ENCODE measurements at regions not wholly inside any gene's neighbourhood (a gene's known extent, or its start where the extent isn't known, plus 50 kb on each side); places are given as distances from the start of the nearest gene placed in this dataset.

DNA sequence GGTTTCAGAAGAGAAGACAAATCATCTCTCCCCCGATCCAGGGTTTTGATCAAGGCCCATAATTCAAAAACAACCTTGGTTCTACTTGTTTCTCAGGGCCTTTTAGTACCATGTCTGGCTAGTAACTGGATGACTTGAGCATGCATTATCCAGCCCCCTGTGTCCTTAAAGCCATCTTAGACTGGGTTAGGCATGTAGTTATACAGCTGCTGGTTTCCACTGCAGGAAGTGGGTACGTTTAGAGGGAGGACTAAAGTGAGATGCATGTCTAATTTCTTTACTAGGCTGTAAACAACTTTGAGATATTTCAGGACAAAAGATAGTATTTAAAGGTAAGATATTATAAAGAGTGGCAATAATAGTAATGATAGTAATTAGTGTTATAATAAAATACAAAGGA, 372.0 kb downstream of the PLK2 start:
- H3K36me3 Mint-ChIP-seq = no peaks in the 10 kb centered on the region
- no peak overlapping the region for H3K4me3 ChIP-seq (ENCODE audit: low read length)
- 61% methylated on average over 2 of the region's 2 CpGs for WGBS (ENCODE audit: insufficient coverage)
- H3K27me3 ChIP-seq (ENCODE audit: control insufficient read depth, insufficient read depth, low read length) = no peaks in the 10 kb centered on the region
- no peaks in the 10 kb centered on the region for H3K27me3 Mint-ChIP-seq (ENCODE audit: low read depth in 2 of 2)
- no peak overlapping the region for H3K27ac ChIP-seq (ENCODE audit: low read length)
- no peaks in the 10 kb centered on the region for H3K4me1 ChIP-seq (ENCODE audit: control insufficient read depth, insufficient read depth, low read length)
- H3K36me3 ChIP-seq (ENCODE audit: control insufficient read depth, insufficient read depth, low read length) = no peaks in the 10 kb centered on the region
- no peak overlapping the region for H3K4me3 Mint-ChIP-seq
- no peaks in the 10 kb centered on the region for H3K9me3 Mint-ChIP-seq
- intact Hi-C loops (cut with micrococcal nuclease) = no loop called here
- DNase-seq = no peak
- peaks cover 0 to 4% of the 10 kb centered on the region in 2 donors for H3K4me1 Mint-ChIP-seq
- ATAC-seq = no peak
- no peak overlapping the region for H3K27ac Mint-ChIP-seq
- no peaks in the 10 kb centered on the region for H3K9me3 ChIP-seq (ENCODE audit: control insufficient read depth, insufficient read depth, low read length)
- TF ChIP-seq, protein P1, sequence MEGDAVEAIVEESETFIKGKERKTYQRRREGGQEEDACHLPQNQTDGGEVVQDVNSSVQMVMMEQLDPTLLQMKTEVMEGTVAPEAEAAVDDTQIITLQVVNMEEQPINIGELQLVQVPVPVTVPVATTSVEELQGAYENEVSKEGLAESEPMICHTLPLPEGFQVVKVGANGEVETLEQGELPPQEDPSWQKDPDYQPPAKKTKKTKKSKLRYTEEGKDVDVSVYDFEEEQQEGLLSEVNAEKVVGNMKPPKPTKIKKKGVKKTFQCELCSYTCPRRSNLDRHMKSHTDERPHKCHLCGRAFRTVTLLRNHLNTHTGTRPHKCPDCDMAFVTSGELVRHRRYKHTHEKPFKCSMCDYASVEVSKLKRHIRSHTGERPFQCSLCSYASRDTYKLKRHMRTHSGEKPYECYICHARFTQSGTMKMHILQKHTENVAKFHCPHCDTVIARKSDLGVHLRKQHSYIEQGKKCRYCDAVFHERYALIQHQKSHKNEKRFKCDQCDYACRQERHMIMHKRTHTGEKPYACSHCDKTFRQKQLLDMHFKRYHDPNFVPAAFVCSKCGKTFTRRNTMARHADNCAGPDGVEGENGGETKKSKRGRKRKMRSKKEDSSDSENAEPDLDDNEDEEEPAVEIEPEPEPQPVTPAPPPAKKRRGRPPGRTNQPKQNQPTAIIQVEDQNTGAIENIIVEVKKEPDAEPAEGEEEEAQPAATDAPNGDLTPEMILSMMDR (IDR thresholded peaks at IDR 0.05) = no peak

DNA sequence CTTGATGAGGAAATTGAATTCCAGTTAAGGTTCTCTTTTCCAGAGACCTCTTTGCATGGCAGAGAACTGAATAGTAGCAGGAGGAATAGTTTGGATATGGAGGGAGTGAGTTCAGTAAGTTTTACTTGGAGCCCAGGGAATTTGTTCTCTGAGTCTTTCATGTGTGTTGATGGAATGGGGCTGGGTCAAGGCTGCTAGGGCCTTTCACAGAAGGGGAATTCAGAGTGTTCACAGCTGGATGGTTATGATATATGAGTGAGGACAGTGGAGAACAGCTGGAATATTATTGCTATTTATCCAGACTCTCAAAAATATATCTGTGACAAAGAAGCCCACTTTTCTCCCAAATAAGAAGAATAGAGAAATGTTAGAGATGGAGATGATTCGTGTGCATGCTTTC, 372.8 kb downstream of the PLK2 start:
- no peak for ATAC-seq

DNA sequence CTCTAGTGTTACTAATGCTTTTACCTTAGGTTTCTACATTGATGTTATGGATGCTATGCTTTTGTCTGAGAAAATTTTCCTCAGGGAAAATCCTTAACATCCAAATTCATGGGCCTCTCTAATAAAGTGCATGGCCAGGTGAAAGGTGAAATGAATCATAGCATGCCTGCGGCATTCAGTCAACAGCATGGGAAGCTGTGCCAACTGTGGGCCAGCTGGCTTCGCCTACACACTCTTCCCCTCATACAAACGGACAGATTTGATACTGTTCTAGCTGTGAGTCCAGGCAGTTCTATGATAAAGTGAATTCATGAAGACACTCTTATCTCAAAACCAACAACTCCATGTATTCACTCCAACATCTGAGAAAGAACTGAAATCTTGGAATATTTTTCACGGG, 374.1 kb downstream of the PLK2 start:
- ATAC-seq (no peak), DNase-seq (no peak)
- H3K27ac Mint-ChIP-seq = no peak overlapping the region
- TF ChIP-seq, protein P1 (IDR thresholded peaks at IDR 0.05) = no peak
- no peak overlapping the region for H3K27ac ChIP-seq (ENCODE audit: low read length)
- 79% methylated on average over 4 of the region's 4 CpGs for WGBS (ENCODE audit: insufficient coverage)
- H3K4me1 ChIP-seq (ENCODE audit: control insufficient read depth, insufficient read depth, low read length) = no peaks in the 10 kb centered on the region
- no peaks in the 10 kb centered on the region for H3K27me3 Mint-ChIP-seq (ENCODE audit: low read depth in 2 of 2)
- no peaks in the 10 kb centered on the region for H3K36me3 ChIP-seq (ENCODE audit: control insufficient read depth, insufficient read depth, low read length)
- no peaks in the 10 kb centered on the region for H3K36me3 Mint-ChIP-seq
- H3K9me3 Mint-ChIP-seq = peaks cover 0 to 3% of the 10 kb centered on the region in 2 donors
- H3K9me3 ChIP-seq (ENCODE audit: control insufficient read depth, insufficient read depth, low read length) = no peaks in the 10 kb centered on the region
- H3K4me3 ChIP-seq (ENCODE audit: low read length) = no peak overlapping the region
- H3K27me3 ChIP-seq (ENCODE audit: control insufficient read depth, insufficient read depth, low read length) = no peaks in the 10 kb centered on the region
- no peak overlapping the region for H3K4me3 Mint-ChIP-seq
- intact Hi-C loops (cut with micrococcal nuclease) = no loop called here
- peaks cover 0 to 4% of the 10 kb centered on the region in 2 donors for H3K4me1 Mint-ChIP-seq

More for the DNA sequence above, 372.8 kb downstream of the PLK2 start:
- Histone ChIP-seq H3K4me1 (ENCODE audit: control insufficient read depth, insufficient read depth, low read length) (no peaks in the 10 kb centered on the region), H3K36me3 (ENCODE audit: control insufficient read depth, insufficient read depth, low read length) (no peaks in the 10 kb centered on the region), H3K27ac (ENCODE audit: low read length) (no peak overlapping the region), H3K27me3 (ENCODE audit: control insufficient read depth, insufficient read depth, low read length) (no peaks in the 10 kb centered on the region), H3K4me3 (ENCODE audit: low read length) (no peak overlapping the region), H3K9me3 (ENCODE audit: control insufficient read depth, insufficient read depth, low read length) (no peaks in the 10 kb centered on the region)
- no peak overlapping the region for H3K4me3 Mint-ChIP-seq
- WGBS (ENCODE audit: insufficient coverage) = no CpG with 5 or more reads among the region's 1 CpG
- TF ChIP-seq, protein P1 (IDR thresholded peaks at IDR 0.05) = no peak
- H3K27ac Mint-ChIP-seq = no peak overlapping the region
- intact Hi-C loops (cut with micrococcal nuclease) = no loop called here
- H3K36me3 Mint-ChIP-seq = no peaks in the 10 kb centered on the region
- peaks cover 0 to 3% of the 10 kb centered on the region in 2 donors for H3K9me3 Mint-ChIP-seq
- DNase-seq = no peak
- peaks cover 0 to 4% of the 10 kb centered on the region in 2 donors for H3K4me1 Mint-ChIP-seq
- no peaks in the 10 kb centered on the region for H3K27me3 Mint-ChIP-seq (ENCODE audit: low read depth in 2 of 2)

DNA sequence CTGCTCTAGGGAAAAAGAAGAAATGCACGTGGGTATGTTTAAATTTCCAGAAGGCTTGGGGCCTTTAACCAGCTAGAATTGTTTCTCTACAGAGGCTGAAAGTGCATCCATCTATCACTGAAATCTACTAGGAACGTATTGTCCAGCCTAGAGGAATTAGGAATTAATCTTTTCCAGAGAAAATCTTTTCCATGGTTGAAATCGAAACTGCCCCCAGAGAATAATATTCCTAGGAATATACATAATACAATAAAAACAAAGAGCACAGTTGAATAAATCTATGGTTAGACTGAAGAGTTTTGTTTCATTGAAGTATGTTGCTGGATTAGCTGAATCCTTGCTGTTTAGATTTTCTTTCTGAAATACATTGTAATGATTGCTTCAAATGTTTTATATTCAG, 378.5 kb downstream of the PLK2 start:
- Histone ChIP-seq H3K36me3 (ENCODE audit: control insufficient read depth, insufficient read depth, low read length) (no peaks in the 10 kb centered on the region), H3K9me3 (ENCODE audit: control insufficient read depth, insufficient read depth, low read length) (no peaks in the 10 kb centered on the region), H3K4me3 (ENCODE audit: low read length) (no peak overlapping the region), H3K27me3 (ENCODE audit: control insufficient read depth, insufficient read depth, low read length) (no peaks in the 10 kb centered on the region), H3K27ac (ENCODE audit: low read length) (no peak overlapping the region), H3K4me1 (ENCODE audit: control insufficient read depth, insufficient read depth, low read length) (no peaks in the 10 kb centered on the region)
- WGBS (ENCODE audit: insufficient coverage) = 60% methylated on average over 1 of the region's 3 CpGs
- DNase-seq = no peak
- intact Hi-C loops (cut with micrococcal nuclease) = no loop called here
- Mint-ChIP-seq H3K4me1 (no peaks in the 10 kb centered on the region), H3K27ac (no peak overlapping the region), H3K27me3 (ENCODE audit: low read depth in 2 of 2) (no peaks in the 10 kb centered on the region), H3K9me3 (peaks cover 0 to 3% of the 10 kb centered on the region in 2 donors), H3K36me3 (no peaks in the 10 kb centered on the region), H3K4me3 (no peak overlapping the region)
- TF ChIP-seq, protein P1 (IDR thresholded peaks at IDR 0.05) = no peak
- no peak for ATAC-seq
